ENCODE measurements at regions not wholly inside any gene's neighbourhood (a gene's known extent, or its start where the extent isn't known, plus 50 kb on each side); places are given as distances from the start of the nearest gene placed in this dataset.

DNA sequence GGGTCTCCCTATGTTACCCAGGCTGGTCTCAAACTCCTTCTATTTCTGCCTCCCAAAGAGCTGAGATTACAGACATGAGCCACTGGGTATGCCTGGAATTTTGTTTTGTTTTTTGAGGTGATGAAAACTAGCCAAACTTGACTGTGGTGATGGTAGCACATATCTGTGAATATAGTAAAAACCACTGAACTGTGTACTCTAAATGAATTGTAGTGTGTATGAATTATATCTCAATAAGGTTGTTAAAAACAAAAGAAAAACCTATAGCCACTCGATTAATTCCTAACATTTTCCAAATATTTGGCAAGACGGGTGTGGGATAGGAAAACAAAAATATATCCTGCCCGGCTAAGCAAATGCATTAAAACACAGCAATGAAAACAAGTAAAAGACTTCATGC, 1302.3 kb upstream of the CHAC2 start:
- no peaks in the 10 kb centered on the region for H3K36me3 Mint-ChIP-seq (ENCODE audit: unreplicated experiment)
- no peaks in the 10 kb centered on the region for H3K9me3 Mint-ChIP-seq (ENCODE audit: unreplicated experiment)
- no peak overlapping the region for H3K27ac Mint-ChIP-seq (ENCODE audit: unreplicated experiment)
- no peak for DNase-seq (ENCODE audit: extremely low spot score, unreplicated experiment)
- H3K4me3 Mint-ChIP-seq (ENCODE audit: unreplicated experiment) = no peak overlapping the region
- no peaks in the 10 kb centered on the region for H3K27me3 Mint-ChIP-seq (ENCODE audit: unreplicated experiment)
- TF ChIP-seq, protein P1, sequence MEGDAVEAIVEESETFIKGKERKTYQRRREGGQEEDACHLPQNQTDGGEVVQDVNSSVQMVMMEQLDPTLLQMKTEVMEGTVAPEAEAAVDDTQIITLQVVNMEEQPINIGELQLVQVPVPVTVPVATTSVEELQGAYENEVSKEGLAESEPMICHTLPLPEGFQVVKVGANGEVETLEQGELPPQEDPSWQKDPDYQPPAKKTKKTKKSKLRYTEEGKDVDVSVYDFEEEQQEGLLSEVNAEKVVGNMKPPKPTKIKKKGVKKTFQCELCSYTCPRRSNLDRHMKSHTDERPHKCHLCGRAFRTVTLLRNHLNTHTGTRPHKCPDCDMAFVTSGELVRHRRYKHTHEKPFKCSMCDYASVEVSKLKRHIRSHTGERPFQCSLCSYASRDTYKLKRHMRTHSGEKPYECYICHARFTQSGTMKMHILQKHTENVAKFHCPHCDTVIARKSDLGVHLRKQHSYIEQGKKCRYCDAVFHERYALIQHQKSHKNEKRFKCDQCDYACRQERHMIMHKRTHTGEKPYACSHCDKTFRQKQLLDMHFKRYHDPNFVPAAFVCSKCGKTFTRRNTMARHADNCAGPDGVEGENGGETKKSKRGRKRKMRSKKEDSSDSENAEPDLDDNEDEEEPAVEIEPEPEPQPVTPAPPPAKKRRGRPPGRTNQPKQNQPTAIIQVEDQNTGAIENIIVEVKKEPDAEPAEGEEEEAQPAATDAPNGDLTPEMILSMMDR (IDR thresholded peaks at IDR 0.05) = no peak
- H3K4me1 Mint-ChIP-seq (ENCODE audit: unreplicated experiment) = peaks cover 9% of the 10 kb centered on the region

DNA sequence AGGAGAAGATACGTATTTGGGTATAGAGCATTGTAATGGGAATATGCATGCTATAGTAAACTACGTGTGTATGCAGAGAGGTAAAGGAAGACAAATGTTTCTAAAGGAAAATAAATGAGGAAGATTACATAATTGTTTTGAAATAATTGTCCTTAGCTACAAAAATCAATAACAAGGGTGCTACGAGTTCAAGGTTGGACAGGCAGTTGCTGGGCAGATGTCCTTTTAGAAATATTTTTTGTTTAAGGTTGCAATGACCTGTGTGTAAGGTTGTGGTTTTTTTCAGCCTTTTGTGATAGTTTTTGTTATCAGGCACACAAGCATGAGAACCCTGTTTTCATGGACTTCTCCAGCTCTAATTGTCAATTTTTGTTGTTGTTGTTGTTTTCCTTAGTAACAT, 1304.1 kb upstream of the CHAC2 start:
- no peaks in the 10 kb centered on the region for H3K9me3 Mint-ChIP-seq (ENCODE audit: unreplicated experiment)
- no peaks in the 10 kb centered on the region for H3K36me3 Mint-ChIP-seq (ENCODE audit: unreplicated experiment)
- no peak overlapping the region for H3K4me3 Mint-ChIP-seq (ENCODE audit: unreplicated experiment)
- no peak overlapping the region for H3K27ac Mint-ChIP-seq (ENCODE audit: unreplicated experiment)
- DNase-seq (ENCODE audit: extremely low spot score, unreplicated experiment) = no peak
- no peaks in the 10 kb centered on the region for H3K27me3 Mint-ChIP-seq (ENCODE audit: unreplicated experiment)
- TF ChIP-seq, protein P1 (IDR thresholded peaks at IDR 0.05) = no peak
- peaks cover 9% of the 10 kb centered on the region for H3K4me1 Mint-ChIP-seq (ENCODE audit: unreplicated experiment)

DNA sequence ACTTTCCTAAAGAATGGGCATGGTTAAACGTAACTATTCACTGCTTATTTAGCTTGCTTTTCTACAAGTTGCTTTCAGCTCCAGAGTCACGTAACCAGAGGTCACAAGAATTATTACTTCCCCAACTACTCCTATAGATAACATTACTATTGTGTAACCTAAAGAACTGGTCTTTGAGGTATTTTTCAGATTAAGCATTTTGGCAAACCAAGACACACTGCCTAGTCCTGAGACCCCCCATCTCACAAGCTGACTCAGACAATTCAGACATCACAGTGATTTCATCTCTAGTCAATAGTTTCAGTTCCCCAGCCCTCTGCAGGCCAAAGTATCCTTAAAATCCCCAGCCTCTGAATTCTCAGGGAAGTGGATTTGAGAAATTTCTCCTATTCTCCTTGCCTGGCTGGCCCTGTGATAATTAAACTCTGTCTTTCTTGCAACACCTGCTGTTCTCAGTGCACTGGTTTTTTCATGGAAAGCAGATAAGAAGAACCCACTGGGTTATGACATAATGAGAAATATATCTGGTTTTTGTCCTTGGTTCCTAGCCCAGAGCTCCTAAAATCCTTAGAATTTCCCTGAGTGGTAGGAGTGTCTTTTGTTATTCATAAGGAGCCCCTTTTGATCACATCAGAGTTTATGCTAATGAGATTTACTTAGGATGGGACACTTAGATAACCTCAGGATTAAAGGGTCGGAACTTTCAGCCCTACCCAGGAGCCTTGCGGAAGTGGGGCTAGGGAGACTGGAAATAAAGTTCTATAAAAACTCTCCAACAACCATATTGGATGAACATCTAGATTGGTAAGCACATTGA, 1310.8 kb upstream of the CHAC2 start:
- Mint-ChIP-seq H3K27ac (ENCODE audit: unreplicated experiment) (no peak overlapping the region), H3K27me3 (ENCODE audit: unreplicated experiment) (no peaks in the 10 kb centered on the region)
- TF ChIP-seq, protein P1 (IDR thresholded peaks at IDR 0.05) = no peak

DNA sequence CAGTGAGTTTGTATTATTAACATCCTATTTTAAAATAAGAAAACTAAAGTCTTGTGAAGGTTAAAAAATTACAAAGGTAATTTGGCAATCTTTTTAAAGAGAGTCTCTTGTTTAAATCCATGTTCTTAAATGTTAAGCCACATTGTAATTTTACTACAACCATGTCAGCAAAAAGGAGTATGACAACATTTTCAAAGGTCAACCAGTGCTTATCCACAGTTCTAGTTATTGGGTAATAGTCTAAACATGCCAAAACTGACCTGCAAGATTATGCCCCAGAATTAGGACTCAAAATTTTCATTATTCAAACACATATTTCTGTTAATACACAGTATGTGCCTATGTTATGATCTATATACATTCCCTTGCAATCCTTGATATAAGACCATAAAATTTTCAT, 1312.6 kb upstream of the CHAC2 start:
- Mint-ChIP-seq H3K27ac (ENCODE audit: unreplicated experiment) (no peak overlapping the region), H3K4me1 (ENCODE audit: unreplicated experiment) (no peaks in the 10 kb centered on the region), H3K9me3 (ENCODE audit: unreplicated experiment) (no peaks in the 10 kb centered on the region), H3K4me3 (ENCODE audit: unreplicated experiment) (no peak overlapping the region), H3K27me3 (ENCODE audit: unreplicated experiment) (no peaks in the 10 kb centered on the region), H3K36me3 (ENCODE audit: unreplicated experiment) (no peaks in the 10 kb centered on the region)
- DNase-seq (ENCODE audit: extremely low spot score, unreplicated experiment) = no peak
- TF ChIP-seq, protein P1 (IDR thresholded peaks at IDR 0.05) = no peak

More for the DNA sequence above, 1310.8 kb upstream of the CHAC2 start:
- no peak for DNase-seq (ENCODE audit: extremely low spot score, unreplicated experiment)
- H3K4me1 Mint-ChIP-seq (ENCODE audit: unreplicated experiment) = no peaks in the 10 kb centered on the region
- no peak overlapping the region for H3K4me3 Mint-ChIP-seq (ENCODE audit: unreplicated experiment)
- no peaks in the 10 kb centered on the region for H3K9me3 Mint-ChIP-seq (ENCODE audit: unreplicated experiment)
- H3K36me3 Mint-ChIP-seq (ENCODE audit: unreplicated experiment) = no peaks in the 10 kb centered on the region

DNA sequence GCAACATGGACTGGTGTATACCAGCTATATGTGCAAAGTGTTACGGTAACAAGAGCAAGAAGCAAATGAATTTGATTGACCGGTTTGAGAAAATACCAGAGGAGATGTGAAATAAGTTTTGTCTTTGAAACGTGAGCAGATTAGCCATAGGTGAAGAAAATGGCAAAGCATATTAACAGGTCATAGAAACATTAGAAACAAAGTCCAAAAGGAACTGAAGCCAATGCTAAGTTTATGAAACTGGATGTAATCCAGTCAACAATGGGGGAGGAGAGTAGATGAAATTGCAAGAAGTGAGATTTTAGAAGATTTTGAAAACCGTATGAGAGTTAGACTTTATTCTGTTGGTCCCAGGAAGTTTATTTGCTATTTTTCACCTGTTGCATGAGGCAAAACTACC, 1315.4 kb upstream of the CHAC2 start:
- no peak overlapping the region for H3K27ac Mint-ChIP-seq (ENCODE audit: unreplicated experiment)

More for the DNA sequence above, 1315.4 kb upstream of the CHAC2 start:
- Mint-ChIP-seq H3K27me3 (ENCODE audit: unreplicated experiment) (no peaks in the 10 kb centered on the region), H3K36me3 (ENCODE audit: unreplicated experiment) (no peaks in the 10 kb centered on the region), H3K9me3 (ENCODE audit: unreplicated experiment) (no peaks in the 10 kb centered on the region), H3K4me3 (ENCODE audit: unreplicated experiment) (no peak overlapping the region), H3K4me1 (ENCODE audit: unreplicated experiment) (no peaks in the 10 kb centered on the region)
- TF ChIP-seq, protein P1 (IDR thresholded peaks at IDR 0.05) = no peak
- DNase-seq (ENCODE audit: extremely low spot score, unreplicated experiment) = no peak
